ENCODE measurements at regions not wholly inside any gene's neighbourhood (a gene's known extent, or its start where the extent isn't known, plus 50 kb on each side); places are given as distances from the start of the nearest gene placed in this dataset.

- TF ChIP-seq, protein P1, sequence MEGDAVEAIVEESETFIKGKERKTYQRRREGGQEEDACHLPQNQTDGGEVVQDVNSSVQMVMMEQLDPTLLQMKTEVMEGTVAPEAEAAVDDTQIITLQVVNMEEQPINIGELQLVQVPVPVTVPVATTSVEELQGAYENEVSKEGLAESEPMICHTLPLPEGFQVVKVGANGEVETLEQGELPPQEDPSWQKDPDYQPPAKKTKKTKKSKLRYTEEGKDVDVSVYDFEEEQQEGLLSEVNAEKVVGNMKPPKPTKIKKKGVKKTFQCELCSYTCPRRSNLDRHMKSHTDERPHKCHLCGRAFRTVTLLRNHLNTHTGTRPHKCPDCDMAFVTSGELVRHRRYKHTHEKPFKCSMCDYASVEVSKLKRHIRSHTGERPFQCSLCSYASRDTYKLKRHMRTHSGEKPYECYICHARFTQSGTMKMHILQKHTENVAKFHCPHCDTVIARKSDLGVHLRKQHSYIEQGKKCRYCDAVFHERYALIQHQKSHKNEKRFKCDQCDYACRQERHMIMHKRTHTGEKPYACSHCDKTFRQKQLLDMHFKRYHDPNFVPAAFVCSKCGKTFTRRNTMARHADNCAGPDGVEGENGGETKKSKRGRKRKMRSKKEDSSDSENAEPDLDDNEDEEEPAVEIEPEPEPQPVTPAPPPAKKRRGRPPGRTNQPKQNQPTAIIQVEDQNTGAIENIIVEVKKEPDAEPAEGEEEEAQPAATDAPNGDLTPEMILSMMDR (IDR thresholded peaks at IDR 0.05; ENCODE audit: low read depth, low read length): no peak
- no peak for DNase-seq (ENCODE audit: low read depth in 2 of 2)
- H3K4me3 ChIP-seq (replicated peaks in 1 of 2; ENCODE audit: low read depth in 2 of 2, low read length in 2 of 2): no peak overlapping the region
These were observed 245.3 kb upstream of the ZP4 start for GRCh38 chr1:238135708-238136664.

GRCh38 chr1:238129677-238130076, 239.0 kb upstream of the ZP4 start:
- DNase-seq (ENCODE audit: low read depth in 2 of 2): no peak
- no peak overlapping the region for H3K4me3 ChIP-seq (replicated peaks in 1 of 2; ENCODE audit: low read depth in 2 of 2, low read length in 2 of 2)
- TF ChIP-seq, protein P1 (IDR thresholded peaks at IDR 0.05; ENCODE audit: low read depth, low read length): no peak

DNA sequence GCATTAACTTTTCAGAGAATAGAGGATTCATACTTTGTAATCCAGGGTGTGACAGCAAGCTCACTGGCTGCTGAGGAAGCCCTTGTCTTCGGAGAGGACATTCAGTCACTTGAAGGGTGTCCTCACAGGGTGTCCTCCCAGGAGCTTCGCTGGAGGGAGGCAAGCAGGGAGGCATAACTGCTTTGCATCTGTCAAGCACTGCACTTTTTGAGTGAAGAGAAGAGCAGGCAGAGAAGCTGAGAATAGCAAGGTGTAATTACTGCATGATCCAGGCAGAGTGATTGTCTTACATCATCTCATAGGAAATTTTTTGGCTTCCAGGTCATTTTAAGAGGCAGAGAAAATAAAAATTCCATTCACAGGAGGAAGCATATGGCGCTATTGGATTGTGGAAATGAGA, 232.5 kb upstream of the ZP4 start:
- TF ChIP-seq, protein P1 (IDR thresholded peaks at IDR 0.05; ENCODE audit: low read depth, low read length): no peak
- no peak overlapping the region for H3K4me3 ChIP-seq (replicated peaks in 1 of 2; ENCODE audit: low read depth in 2 of 2, low read length in 2 of 2)
- no peak for DNase-seq (ENCODE audit: low read depth in 2 of 2)

DNA sequence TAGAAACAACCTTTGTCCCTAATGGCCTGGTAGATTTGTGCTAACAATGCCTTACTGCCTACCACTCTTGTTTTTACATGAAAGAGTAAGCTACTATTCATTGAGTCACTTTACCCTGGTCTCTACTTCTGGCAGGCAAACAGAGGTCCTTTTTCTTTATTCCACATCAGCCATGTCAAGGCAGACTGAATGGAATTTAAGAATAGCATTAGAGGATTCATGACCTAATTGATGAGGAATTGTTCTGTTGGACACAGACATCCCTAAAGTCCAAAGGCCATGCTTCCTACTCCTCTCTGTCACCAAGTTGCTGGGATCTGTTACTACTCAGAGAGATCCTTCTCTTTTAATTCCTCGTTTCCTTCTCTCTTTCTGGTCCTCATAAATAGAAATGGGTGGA, 229.1 kb upstream of the ZP4 start:
- TF ChIP-seq, protein P1 (IDR thresholded peaks at IDR 0.05; ENCODE audit: low read depth, low read length): no peak
- no peak for DNase-seq (ENCODE audit: low read depth in 2 of 2)
- H3K4me3 ChIP-seq (replicated peaks in 1 of 2; ENCODE audit: low read depth in 2 of 2, low read length in 2 of 2): no peak overlapping the region

- no peak for DNase-seq (ENCODE audit: low read depth in 2 of 2)
- H3K4me3 ChIP-seq (replicated peaks in 1 of 2; ENCODE audit: low read depth in 2 of 2, low read length in 2 of 2): no peak overlapping the region
- TF ChIP-seq, protein P1 (IDR thresholded peaks at IDR 0.05; ENCODE audit: low read depth, low read length): no peak
These were observed 228.3 kb upstream of the ZP4 start for GRCh38 chr1:238119060-238119459.

DNA sequence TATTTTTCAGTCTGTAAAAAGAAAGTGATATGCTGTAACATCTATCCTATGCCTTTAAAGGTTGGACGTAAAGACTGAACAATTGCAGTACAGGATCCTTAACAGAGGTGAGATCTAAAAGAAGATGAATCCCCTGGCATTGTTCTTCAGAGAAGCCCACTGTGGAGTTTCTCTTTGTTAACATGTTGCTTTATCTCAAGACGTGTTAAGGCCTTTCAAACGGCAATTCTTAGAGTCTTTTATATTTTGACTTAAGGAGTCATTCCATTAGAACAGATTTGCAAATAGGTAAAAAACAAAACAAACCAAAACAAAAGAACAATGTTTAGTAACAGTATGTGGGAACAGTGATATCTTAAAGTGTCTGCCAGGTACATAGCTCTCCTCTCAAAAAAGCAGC, 225.1 kb upstream of the ZP4 start:
- no peak overlapping the region for H3K4me3 ChIP-seq (replicated peaks in 1 of 2; ENCODE audit: low read depth in 2 of 2, low read length in 2 of 2)
- no peak for DNase-seq (ENCODE audit: low read depth in 2 of 2)
- TF ChIP-seq, protein P1 (IDR thresholded peaks at IDR 0.05; ENCODE audit: low read depth, low read length): no peak

Data from cardiac fibroblast (primary cell).